Adrenal gland (tissue), 9 donors: ENCODE measurements at regions not wholly inside any gene's neighbourhood (a gene's known extent, or its start where the extent isn't known, plus 50 kb on each side); places are given as distances from the start of the nearest gene placed in this dataset.

Source experiments
- DNase-seq, 7 donors: peaks; one replicate each; pipeline ENCODE4 v3.0.0-alpha.2; 2019 to 2020
- H3K27ac ChIP-seq, 5 donors: fragments of 200-600 bp; sonication (generic) in 4 of 5; 1 replicate in 3 of 5; 2 replicates in 2 of 5; pipeline versions ENCODE4 v1.5.1 to v1.8.0; 2016 to 2020; ENCODE audit warnings: mild to moderate bottlenecking in 1 of 5
- H3K27me3 ChIP-seq: fragments of 200-600 bp; 2 replicates; pipeline ENCODE4 v1.8.0; 2021
- H3K36me3 ChIP-seq, 2 donors: fragments of 200-600 bp; replicated peaks in 1 of 2; 1 replicate in 1 of 2; 2 replicates in 1 of 2; pipeline versions ENCODE4 v1.5.1 to v1.8.0; 2018 to 2022
- H3K4me1 ChIP-seq, 2 donors: fragments of 200-600 bp; replicated peaks in 1 of 2; 1 replicate in 1 of 2; 2 replicates in 1 of 2; pipeline versions ENCODE4 v1.5.1 to v1.8.0; 2018 to 2021
- H3K4me3 ChIP-seq, 4 donors: fragments of 200-600 bp; sonication (generic) in 3 of 4; one replicate each; pipeline ENCODE4 v1.5.1; 2016 to 2018
- H3K9me3 ChIP-seq, 3 donors: fragments of 200-600 bp; sonication (generic) in 1 of 3; replicated peaks in 1 of 3; 1 replicate in 2 of 3; 2 replicates in 1 of 3; pipeline versions ENCODE4 v1.5.1 to v1.8.0; 2016 to 2021
- CTCF ChIP-seq, 6 experiments: fragments of 450-650 bp in 4 of 6; fragments of 200-600 bp in 2 of 6; sonication (generic) in 1 of 6; IDR thresholded peaks; 1 replicate in 5 of 6; 2 replicates in 1 of 6; pipeline versions ENCODE4 v1.5.1 to v1.8.0; 2016 to 2021; ENCODE audit warnings: antibody characterized with exemption in 6 of 6, mild to moderate bottlenecking in 2 of 6, moderate library complexity in 1 of 6
- POLR2A ChIP-seq, 2 donors: fragments of 450-650 bp; IDR thresholded peaks; one replicate each; pipeline ENCODE4 v1.6.1; 2017; ENCODE audit warnings: antibody characterized with exemption in 2 of 2, mild to moderate bottlenecking in 2 of 2, moderate library complexity in 1 of 2
- WGBS, 4 donors: extraction: QIAGEN DNeasy Blood & Tissue Kit in 2 of 4; methylation state at CpG; one replicate each; pipeline versions ENCODE4 v1.1.5 to v1.1.7; 2013 to 2017; 5-methylcytosine and 5-hydroxymethylcytosine counted together
- intact Hi-C, 2 donors: fragments of 100-400 bp; cut with DNase I; formaldehyde crosslinking; loops; one replicate each; pipeline versions ENCODE4 v1.14.1 to v1.15.0; 2022 to 2023
- donor health status: healthy with polysubstance abuse.
- donor health status: Bipolar disorder and iron deficiency.
- donor health status: DM: yes; HTN: yes; CAD: no.
- donor health status: DM: no; HTN: no; CAD: no.
- donor health status: DM: no; HTN: no; CAD: no.

GRCh38 chr18:51593931-51594330, 396.4 kb upstream of the MEX3C start:
- intact Hi-C loops, result no loop called here
- Histone ChIP-seq H3K4me3 (no peak overlapping the region), H3K27ac (no peak overlapping the region), H3K27me3 (no peaks in the 10 kb centered on the region), H3K9me3 (peaks cover 0 to 8% (median 0%) of the 10 kb centered on the region in 3 donors), H3K4me1 (no peaks in the 10 kb centered on the region), H3K36me3 (no peaks in the 10 kb centered on the region)
- WGBS, 4 donors, result 71 to 83% (median 76%) methylated on average over 2 of the region's 2 CpGs
- DNase-seq, result no peak
- TF ChIP-seq CTCF (IDR thresholded peaks at IDR 0.05) (no peak), POLR2A (IDR thresholded peaks at IDR 0.05) (no peak)

- no peaks in the 10 kb centered on the region for H3K36me3 ChIP-seq
- DNase-seq, result no peak
- H3K27me3 ChIP-seq, result no peaks in the 10 kb centered on the region
- TF ChIP-seq POLR2A (IDR thresholded peaks at IDR 0.05) (no peak), CTCF (IDR thresholded peaks at IDR 0.05) (no peak)
- no peaks in the 10 kb centered on the region for H3K4me1 ChIP-seq
- no peaks in the 10 kb centered on the region for H3K9me3 ChIP-seq
- no peak overlapping the region for H3K4me3 ChIP-seq
- intact Hi-C loops, result no loop called here
- no peak overlapping the region for H3K27ac ChIP-seq
Measured at GRCh38 chr18:51603111-51603510, 405.6 kb upstream of the MEX3C start.

- Histone ChIP-seq H3K27ac (no peak overlapping the region), H3K9me3 (no peaks in the 10 kb centered on the region), H3K4me1 (no peaks in the 10 kb centered on the region), H3K27me3 (no peaks in the 10 kb centered on the region), H3K36me3 (no peaks in the 10 kb centered on the region), H3K4me3 (no peak overlapping the region)
- no peak for DNase-seq
- TF ChIP-seq CTCF (IDR thresholded peaks at IDR 0.05) (no peak), POLR2A (IDR thresholded peaks at IDR 0.05) (no peak)
- intact Hi-C loops, result no loop called here
- 47 to 58% (median 52%) methylated on average over 4 of the region's 4 CpGs for WGBS, 4 donors
Measured at GRCh38 chr18:51603551-51603950, 406.1 kb upstream of the MEX3C start.

- WGBS, 4 donors, result 70 to 100% (median 83%) methylated on average over 1 of the region's 1 CpG
- no peak for TF ChIP-seq POLR2A (IDR thresholded peaks at IDR 0.05)
- TF ChIP-seq CTCF (IDR thresholded peaks at IDR 0.05), result no peak
Measured at GRCh38 chr18:51610481-51610880, 413.0 kb upstream of the MEX3C start.

More at GRCh38 chr18:51610481-51610880, 413.0 kb upstream of the MEX3C start:
- H3K27ac ChIP-seq, result no peak overlapping the region
- no peak overlapping the region for H3K4me3 ChIP-seq
- no peaks in the 10 kb centered on the region for H3K27me3 ChIP-seq
- intact Hi-C loops, result loop anchor here in 1 of 2 donors (10.0 kb wide), 1 partner anchor 496 kb away; no protein-coding TSS in a partner anchor
- H3K4me1 ChIP-seq, result no peaks in the 10 kb centered on the region
- no peaks in the 10 kb centered on the region for H3K36me3 ChIP-seq
- H3K9me3 ChIP-seq, result no peaks in the 10 kb centered on the region
- DNase-seq, result no peak
